LNCAP (cell line): ENCODE measurements at regions not wholly inside any gene's neighbourhood (a gene's known extent, or its start where the extent isn't known, plus 50 kb on each side); places are given as distances from the start of the nearest gene placed in this dataset.

Experiments used
- TF ChIP-seq, protein P1 (sequence below): fragments of 450-650 bp; IDR thresholded peaks from 2 replicates; pipeline ENCODE4 v1.5.1; 2017; ENCODE audit warnings: mild to moderate bottlenecking

DNA sequence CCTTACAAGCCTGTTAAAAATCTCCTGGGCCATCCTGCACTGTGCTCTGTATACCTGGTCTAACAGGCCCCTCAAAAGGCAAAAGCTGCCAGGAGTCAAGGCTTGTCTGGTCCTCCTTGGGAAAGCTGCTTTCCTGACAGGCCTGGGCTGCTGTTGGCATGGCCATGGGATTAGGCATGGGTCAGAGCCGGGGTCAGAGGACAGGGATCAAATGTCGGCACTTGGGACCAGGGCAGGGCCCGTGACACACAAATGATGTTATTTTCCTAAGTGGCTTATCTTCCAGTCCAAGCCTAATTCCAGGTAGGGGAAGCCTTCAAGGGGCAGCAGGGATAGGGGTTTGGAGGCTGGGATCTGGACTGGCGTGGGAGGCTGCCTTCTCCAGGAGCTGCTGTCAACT, 191.5 kb upstream of the GPR26 start:
- TF ChIP-seq, protein P1, sequence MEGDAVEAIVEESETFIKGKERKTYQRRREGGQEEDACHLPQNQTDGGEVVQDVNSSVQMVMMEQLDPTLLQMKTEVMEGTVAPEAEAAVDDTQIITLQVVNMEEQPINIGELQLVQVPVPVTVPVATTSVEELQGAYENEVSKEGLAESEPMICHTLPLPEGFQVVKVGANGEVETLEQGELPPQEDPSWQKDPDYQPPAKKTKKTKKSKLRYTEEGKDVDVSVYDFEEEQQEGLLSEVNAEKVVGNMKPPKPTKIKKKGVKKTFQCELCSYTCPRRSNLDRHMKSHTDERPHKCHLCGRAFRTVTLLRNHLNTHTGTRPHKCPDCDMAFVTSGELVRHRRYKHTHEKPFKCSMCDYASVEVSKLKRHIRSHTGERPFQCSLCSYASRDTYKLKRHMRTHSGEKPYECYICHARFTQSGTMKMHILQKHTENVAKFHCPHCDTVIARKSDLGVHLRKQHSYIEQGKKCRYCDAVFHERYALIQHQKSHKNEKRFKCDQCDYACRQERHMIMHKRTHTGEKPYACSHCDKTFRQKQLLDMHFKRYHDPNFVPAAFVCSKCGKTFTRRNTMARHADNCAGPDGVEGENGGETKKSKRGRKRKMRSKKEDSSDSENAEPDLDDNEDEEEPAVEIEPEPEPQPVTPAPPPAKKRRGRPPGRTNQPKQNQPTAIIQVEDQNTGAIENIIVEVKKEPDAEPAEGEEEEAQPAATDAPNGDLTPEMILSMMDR: no peak

DNA sequence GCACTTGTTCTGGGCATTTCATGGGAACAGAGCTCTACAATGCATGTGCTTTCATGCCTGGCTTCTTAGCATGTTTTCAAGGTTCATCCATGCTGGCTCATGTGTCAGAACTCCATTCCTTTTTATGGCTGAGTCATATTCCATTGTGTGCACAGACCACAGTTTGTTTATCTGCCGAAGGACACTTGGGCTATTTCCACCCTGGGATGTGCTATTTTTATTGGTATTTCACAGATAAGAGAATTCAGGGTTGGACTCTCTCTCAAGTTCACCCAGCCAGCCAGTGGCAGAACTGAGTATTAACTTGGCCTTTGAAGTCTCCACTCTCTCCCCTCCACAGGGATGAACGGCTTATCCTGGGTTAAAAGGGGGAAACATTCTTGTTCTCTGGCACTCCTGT, 190.7 kb upstream of the GPR26 start:
- TF ChIP-seq, protein P1: no peak

DNA sequence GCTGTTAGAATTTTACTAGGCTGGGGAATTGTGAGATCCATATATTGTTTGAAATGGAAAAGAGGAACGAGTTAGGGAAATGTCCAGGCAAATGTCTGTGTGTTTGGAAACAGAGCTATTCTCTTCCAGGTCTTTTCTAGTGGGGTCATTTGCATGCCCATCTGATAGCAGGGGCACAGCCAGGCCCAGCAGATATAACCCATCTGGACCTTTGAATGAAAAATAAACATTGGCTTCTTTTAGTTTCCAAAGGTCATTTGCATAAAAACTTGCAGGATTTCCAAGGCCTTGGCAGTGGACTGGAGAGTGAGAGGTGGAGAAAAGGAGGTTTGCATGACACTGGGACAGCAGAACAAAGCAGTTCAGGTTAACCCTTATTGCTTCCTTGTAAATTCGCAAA, 188.0 kb upstream of the GPR26 start:
- TF ChIP-seq, protein P1: no peak

DNA sequence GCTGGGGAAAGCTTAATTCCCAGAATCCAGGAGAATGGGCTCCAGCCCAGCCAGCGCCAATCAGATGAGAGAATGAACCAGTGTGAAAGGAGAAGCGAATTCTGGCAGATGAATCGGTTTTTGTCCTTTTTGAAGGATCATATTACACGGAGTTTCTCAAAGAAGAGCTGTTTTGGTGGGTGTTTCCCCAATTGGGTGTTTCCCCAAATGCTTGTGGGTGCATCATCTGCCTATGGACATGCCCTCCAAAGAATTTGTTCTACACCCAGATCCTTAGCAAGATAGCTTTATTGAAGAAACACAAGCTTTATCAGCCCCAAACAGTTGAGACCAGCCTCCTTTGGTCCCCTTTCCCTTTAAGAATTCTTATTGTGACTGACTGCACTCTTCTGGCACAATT, 186.5 kb upstream of the GPR26 start:
- TF ChIP-seq, protein P1: no peak

DNA sequence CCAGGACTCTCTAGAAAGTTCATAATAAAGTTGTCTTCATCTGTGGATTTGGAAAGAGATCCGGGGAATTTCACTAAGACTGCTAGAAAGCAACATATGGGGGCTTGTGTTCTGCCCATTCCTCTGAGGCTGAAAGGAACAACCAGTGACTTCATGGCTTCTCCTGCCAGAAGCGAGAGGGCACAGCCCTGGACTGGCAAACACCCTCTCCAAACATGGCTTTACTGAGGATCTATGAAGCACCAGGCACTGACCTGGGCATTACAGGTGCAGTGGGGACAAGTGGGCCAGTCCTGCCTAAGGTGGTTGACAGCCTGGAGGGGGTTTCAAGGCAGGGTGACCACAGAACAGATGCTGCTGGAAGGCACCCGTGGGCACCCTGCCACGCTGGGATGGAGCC, 185.8 kb upstream of the GPR26 start:
- TF ChIP-seq, protein P1: no peak

DNA sequence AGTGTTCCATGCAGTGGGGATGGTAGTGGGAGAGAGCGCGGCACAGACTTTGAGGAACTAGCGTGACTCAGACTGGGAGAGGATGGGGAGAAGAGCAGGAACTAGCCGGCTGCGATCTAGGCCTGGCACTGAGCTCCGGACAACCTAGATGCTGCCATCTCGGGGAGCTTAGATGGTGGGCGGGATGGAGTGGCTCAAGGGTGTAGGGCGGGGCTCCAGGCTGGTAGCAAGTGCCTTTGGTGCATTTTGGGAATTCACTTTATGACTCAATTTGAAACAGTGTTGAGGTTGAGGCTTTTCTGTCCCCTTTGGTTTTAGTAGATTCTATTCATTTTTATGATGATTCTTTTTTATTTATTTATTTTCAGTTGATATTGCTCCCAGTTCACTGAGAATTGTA, 185.3 kb upstream of the GPR26 start:
- TF ChIP-seq, protein P1: no peak

DNA sequence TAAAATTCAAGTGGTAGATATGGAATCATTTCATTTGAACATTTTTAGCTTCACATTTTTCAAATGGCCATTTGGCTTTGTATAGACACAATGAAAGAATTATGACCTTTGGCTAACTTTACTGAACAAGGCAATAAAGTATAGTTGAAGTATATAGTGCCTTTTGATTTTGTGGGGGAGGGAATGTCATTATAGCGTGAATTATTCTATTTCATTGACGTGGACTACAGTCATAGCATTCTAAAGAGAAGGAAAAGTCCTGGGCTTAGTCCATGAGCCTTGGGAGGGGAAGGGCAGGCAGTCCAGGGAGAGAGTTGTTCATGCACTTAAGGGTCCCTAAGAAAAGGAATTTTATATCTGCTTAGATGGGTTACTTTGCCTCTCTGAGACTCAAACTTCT, 181.4 kb upstream of the GPR26 start:
- TF ChIP-seq, protein P1: no peak

DNA sequence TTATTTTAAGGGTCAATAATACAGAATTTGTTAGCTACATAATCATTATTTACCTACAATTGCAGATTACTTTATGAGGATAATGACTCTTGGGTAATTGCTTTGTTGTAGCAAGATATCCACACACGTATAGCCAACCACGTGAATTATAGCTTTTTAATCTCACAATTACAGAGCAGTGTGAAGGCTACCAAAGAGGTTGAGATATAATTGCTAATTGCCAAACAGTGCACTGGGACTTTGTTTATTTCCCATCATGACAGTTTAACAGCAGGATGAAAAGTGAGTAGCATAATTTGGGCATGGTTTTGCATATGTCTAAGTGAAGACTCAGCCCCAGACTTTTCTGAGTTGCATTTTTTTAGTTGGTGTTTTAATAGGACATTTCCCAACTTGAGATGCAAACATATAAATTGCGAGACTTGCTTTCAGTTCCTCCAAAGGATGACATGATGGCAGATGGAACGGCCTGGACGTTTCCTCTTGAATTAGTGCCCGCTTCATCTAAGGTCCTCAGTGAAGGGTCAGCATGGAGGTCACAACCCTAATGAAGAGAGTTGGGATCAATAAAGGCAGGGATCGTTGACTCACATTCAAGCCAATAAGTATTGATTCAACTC, 180.7 kb upstream of the GPR26 start:
- TF ChIP-seq, protein P1: no peak
